Subcutaneous abdominal adipose tissue (tissue), 5 donors: ENCODE measurements at regions not wholly inside any gene's neighbourhood (a gene's known extent, or its start where the extent isn't known, plus 50 kb on each side); places are given as distances from the start of the nearest gene placed in this dataset.
"Not testable (repeated sequence)": the region's sequence is repeated elsewhere in the genome, so short reads cannot be mapped to it uniquely, and the experiment has no call there.

Experiments used
- H3K27ac ChIP-seq: one replicate; pipeline ENCODE4 v1.7.0; 2013; ENCODE audit warnings: low read depth, mild to moderate bottlenecking, inconsistent platforms, low read length, moderate library complexity
- H3K27me3 ChIP-seq, 5 donors: one replicate each; pipeline ENCODE4 v1.7.0; 2013; ENCODE audit warnings: low read length in 5 of 5, inconsistent platforms in 1 of 5; ENCODE audit not compliant: control insufficient read depth in 5 of 5, insufficient read depth in 4 of 5
- H3K36me3 ChIP-seq, 5 donors: one replicate each; pipeline ENCODE4 v1.7.0; 2013; ENCODE audit warnings: low read length in 5 of 5; ENCODE audit not compliant: control insufficient read depth in 5 of 5, insufficient read depth in 5 of 5
- H3K4me1 ChIP-seq, 5 donors: one replicate each; pipeline ENCODE4 v1.7.0; 2013; ENCODE audit warnings: low read length in 5 of 5, mild to moderate bottlenecking in 3 of 5, moderate library complexity in 1 of 5; ENCODE audit not compliant: control insufficient read depth in 5 of 5, insufficient read depth in 5 of 5
- H3K4me3 ChIP-seq, 5 donors: one replicate each; pipeline ENCODE4 v1.7.0; 2013; ENCODE audit warnings: low read length in 5 of 5, low read depth in 1 of 5
- H3K9ac ChIP-seq, 5 donors: one replicate each; pipeline ENCODE4 v1.7.0; 2013; ENCODE audit warnings: low read length in 5 of 5, mild to moderate bottlenecking in 4 of 5, moderate library complexity in 3 of 5
- H3K9me3 ChIP-seq, 5 donors: one replicate each; pipeline ENCODE4 v1.7.0; 2013; ENCODE audit warnings: low read length in 5 of 5; ENCODE audit not compliant: control insufficient read depth in 5 of 5
- donor health status: healthy.
- donor health status: healthy.
- donor health status: healthy.
- donor health status: healthy.
- donor health status: healthy.

GRCh38 chr6:14301477-14301876 is 183.9 kb downstream of the CD83 start:
- not testable (repeated sequence) for H3K9ac ChIP-seq

GRCh38 chr6:14305131-14305530 is 187.6 kb downstream of the CD83 start:
- H3K27ac ChIP-seq: no peak overlapping the region

More at GRCh38 chr6:14301477-14301876, 183.9 kb downstream of the CD83 start:
- H3K4me3 ChIP-seq, H3K36me3 ChIP-seq, H3K4me1 ChIP-seq, H3K27me3 ChIP-seq, H3K27ac ChIP-seq, H3K9me3 ChIP-seq: not testable (repeated sequence)

GRCh38 chr6:14305624-14306023 is 188.1 kb downstream of the CD83 start:
- Histone ChIP-seq H3K27me3 (no peaks in the 10 kb centered on the region), H3K27ac (no peak overlapping the region), H3K9ac (no peak overlapping the region), H3K9me3 (no peaks in the 10 kb centered on the region), H3K36me3 (no peaks in the 10 kb centered on the region), H3K4me1 (peaks cover 0 to 3% (median 0%) of the 10 kb centered on the region in 5 donors), H3K4me3 (no peak overlapping the region)

More at GRCh38 chr6:14305131-14305530, 187.6 kb downstream of the CD83 start:
- Histone ChIP-seq H3K27me3 (no peaks in the 10 kb centered on the region), H3K4me1 (no peaks in the 10 kb centered on the region), H3K36me3 (no peaks in the 10 kb centered on the region), H3K4me3 (no peak overlapping the region), H3K9ac (no peak overlapping the region), H3K9me3 (no peaks in the 10 kb centered on the region)

GRCh38 chr6:14306151-14306906 is 188.8 kb downstream of the CD83 start:
- peaks cover 0 to 10% (median 5%) of the 10 kb centered on the region in 5 donors for H3K4me1 ChIP-seq
- no peaks in the 10 kb centered on the region for H3K9me3 ChIP-seq
- H3K27me3 ChIP-seq: no peaks in the 10 kb centered on the region
- no peak overlapping the region for H3K27ac ChIP-seq
- H3K36me3 ChIP-seq: no peaks in the 10 kb centered on the region
- no peak overlapping the region for H3K9ac ChIP-seq
- no peak overlapping the region for H3K4me3 ChIP-seq

GRCh38 chr6:14309516-14309915 is 191.9 kb downstream of the CD83 start:
- Histone ChIP-seq H3K9ac (no peak overlapping the region), H3K27me3 (no peaks in the 10 kb centered on the region), H3K36me3 (no peaks in the 10 kb centered on the region), H3K4me3 (no peak overlapping the region), H3K4me1 (peaks cover 0 to 10% (median 5%) of the 10 kb centered on the region in 5 donors), H3K27ac (no peak overlapping the region), H3K9me3 (no peaks in the 10 kb centered on the region)

GRCh38 chr6:14309951-14310445 is 192.4 kb downstream of the CD83 start:
- Histone ChIP-seq H3K27ac (no peak overlapping the region), H3K27me3 (no peaks in the 10 kb centered on the region), H3K9me3 (no peaks in the 10 kb centered on the region), H3K9ac (no peak overlapping the region), H3K4me3 (no peak overlapping the region), H3K4me1 (peaks cover 0 to 10% (median 5%) of the 10 kb centered on the region in 5 donors), H3K36me3 (no peaks in the 10 kb centered on the region)

- H3K9ac ChIP-seq: peak overlapping the region in 1 of 5 donors; percentile 6
- H3K4me3 ChIP-seq: peak overlapping the region in 1 of 5 donors; percentile 37
- no peaks in the 10 kb centered on the region for H3K36me3 ChIP-seq
- peaks cover 0 to 10% (median 5%) of the 10 kb centered on the region in 5 donors for H3K4me1 ChIP-seq
- H3K27ac ChIP-seq: peak overlapping the region; percentile 42
- H3K27me3 ChIP-seq: no peaks in the 10 kb centered on the region
- no peaks in the 10 kb centered on the region for H3K9me3 ChIP-seq
Observed at GRCh38 chr6:14310960-14311359, 193.4 kb downstream of the CD83 start.

GRCh38 chr6:14312587-14312986 is 195.0 kb downstream of the CD83 start:
- Histone ChIP-seq H3K4me1 (peaks cover 0 to 10% (median 5%) of the 10 kb centered on the region in 5 donors), H3K27ac (no peak overlapping the region), H3K4me3 (no peak overlapping the region), H3K27me3 (no peaks in the 10 kb centered on the region), H3K9ac (no peak overlapping the region), H3K36me3 (no peaks in the 10 kb centered on the region), H3K9me3 (no peaks in the 10 kb centered on the region)

- no peak overlapping the region for H3K4me3 ChIP-seq
- no peaks in the 10 kb centered on the region for H3K36me3 ChIP-seq
- H3K9ac ChIP-seq: no peak overlapping the region
- H3K9me3 ChIP-seq: no peaks in the 10 kb centered on the region
- H3K27ac ChIP-seq: no peak overlapping the region
- peaks cover 0 to 10% (median 5%) of the 10 kb centered on the region in 5 donors for H3K4me1 ChIP-seq
- no peaks in the 10 kb centered on the region for H3K27me3 ChIP-seq
Observed at GRCh38 chr6:14313248-14313647, 195.7 kb downstream of the CD83 start.

GRCh38 chr6:14315353-14315752 is 197.8 kb downstream of the CD83 start:
- Histone ChIP-seq H3K36me3 (no peaks in the 10 kb centered on the region), H3K27ac (no peak overlapping the region), H3K4me1 (peaks cover 0 to 10% (median 5%) of the 10 kb centered on the region in 5 donors), H3K4me3 (no peak overlapping the region), H3K27me3 (no peaks in the 10 kb centered on the region), H3K9me3 (no peaks in the 10 kb centered on the region), H3K9ac (no peak overlapping the region)
